Astrocyte of the cerebellum (primary cell): ENCODE measurements at regions not wholly inside any gene's neighbourhood (a gene's known extent, or its start where the extent isn't known, plus 50 kb on each side); places are given as distances from the start of the nearest gene placed in this dataset.

Source experiments
- DNase-seq: peaks from one replicate; pipeline ENCODE4 v3.0.0-alpha.2; 2011; ENCODE audit warnings: low read depth
- H3K4me3 ChIP-seq: 2 replicates; pipeline ENCODE4 v1.5.1; 2011; ENCODE audit warnings: mild to moderate bottlenecking, low read depth, low read length, moderate library complexity
- in situ Hi-C: cut with HindIII; loops from 2 replicates; pipeline ENCODE4 v1.10.0; 2017; ENCODE audit warnings: low sequenced_read_pairs
- TF ChIP-seq, protein P1 (sequence below): IDR thresholded peaks from 2 replicates; pipeline ENCODE4 v1.5.1; 2012; ENCODE audit warnings: low read length, low read depth, moderate library complexity, mild to moderate bottlenecking; ENCODE audit errors: missing control alignments

DNA sequence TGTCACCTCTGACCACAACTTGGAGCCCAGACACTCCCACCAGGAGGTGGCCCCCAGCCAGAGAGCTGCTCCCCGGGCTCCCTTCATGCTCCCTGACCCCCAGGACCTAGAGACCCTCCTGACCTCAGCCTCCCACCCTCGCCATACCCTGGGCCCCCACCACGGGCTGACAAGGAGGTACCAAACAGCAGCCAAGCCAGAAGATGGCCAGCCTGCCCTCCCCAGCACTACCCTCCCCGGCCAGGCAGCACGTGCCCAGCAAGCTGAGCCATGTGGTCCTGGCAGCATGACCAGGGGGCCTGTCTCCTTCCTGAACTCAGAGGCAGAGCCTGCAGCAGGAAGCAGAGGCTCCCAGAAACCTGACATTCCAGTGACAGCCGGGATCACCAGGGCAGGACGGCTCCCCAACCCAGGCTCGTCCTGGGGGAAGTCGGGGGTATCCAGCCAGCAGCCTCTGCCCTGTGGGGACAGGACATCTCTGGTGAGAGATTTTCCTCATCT, 69.4 kb upstream of the GPC1 start:
- no peak overlapping the region for H3K4me3 ChIP-seq
- in situ Hi-C loops = no loop called here
- DNase-seq = no peak
- TF ChIP-seq, protein P1, sequence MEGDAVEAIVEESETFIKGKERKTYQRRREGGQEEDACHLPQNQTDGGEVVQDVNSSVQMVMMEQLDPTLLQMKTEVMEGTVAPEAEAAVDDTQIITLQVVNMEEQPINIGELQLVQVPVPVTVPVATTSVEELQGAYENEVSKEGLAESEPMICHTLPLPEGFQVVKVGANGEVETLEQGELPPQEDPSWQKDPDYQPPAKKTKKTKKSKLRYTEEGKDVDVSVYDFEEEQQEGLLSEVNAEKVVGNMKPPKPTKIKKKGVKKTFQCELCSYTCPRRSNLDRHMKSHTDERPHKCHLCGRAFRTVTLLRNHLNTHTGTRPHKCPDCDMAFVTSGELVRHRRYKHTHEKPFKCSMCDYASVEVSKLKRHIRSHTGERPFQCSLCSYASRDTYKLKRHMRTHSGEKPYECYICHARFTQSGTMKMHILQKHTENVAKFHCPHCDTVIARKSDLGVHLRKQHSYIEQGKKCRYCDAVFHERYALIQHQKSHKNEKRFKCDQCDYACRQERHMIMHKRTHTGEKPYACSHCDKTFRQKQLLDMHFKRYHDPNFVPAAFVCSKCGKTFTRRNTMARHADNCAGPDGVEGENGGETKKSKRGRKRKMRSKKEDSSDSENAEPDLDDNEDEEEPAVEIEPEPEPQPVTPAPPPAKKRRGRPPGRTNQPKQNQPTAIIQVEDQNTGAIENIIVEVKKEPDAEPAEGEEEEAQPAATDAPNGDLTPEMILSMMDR = no peak

DNA sequence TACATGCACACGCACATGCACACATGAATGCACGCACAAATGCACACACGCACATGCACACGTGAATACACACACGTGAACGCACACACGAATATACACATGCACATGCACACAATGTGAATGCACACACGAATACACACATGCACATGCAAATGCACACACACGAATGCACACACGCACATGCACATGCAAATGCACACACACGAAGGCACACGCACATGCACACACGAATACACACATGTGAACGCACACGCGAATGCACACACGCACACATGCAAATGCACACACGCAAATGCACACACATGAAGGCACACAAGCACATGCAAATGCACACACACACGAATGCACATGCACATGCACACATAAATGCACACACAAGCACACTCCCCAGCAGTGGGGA, 68.6 kb upstream of the GPC1 start:
- TF ChIP-seq, protein P1 = no peak
- no peak overlapping the region for H3K4me3 ChIP-seq
- in situ Hi-C loops = no loop called here
- no peak for DNase-seq

DNA sequence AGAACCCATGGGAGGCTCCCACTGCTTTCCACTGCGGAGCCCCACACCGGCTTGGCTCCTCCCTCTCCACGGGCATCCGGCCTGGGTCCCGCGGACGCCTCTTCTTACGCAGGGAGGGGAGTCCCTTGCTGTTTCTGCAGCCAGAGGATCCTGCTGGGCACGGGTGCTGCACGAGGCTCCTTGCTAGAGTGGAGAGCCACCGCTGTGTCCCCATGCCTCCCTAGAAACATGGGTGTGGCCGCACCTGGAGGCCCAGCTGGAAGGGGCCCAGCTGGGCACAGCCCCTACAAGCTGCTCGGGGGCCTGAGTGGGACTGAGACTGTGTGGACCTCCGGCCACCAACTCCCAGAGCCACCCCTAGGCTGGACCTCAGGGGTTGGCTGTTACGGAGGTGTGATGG, 67.7 kb upstream of the GPC1 start:
- TF ChIP-seq, protein P1 = no peak
- DNase-seq = no peak
- H3K4me3 ChIP-seq = no peak overlapping the region
- in situ Hi-C loops = no loop called here

DNA sequence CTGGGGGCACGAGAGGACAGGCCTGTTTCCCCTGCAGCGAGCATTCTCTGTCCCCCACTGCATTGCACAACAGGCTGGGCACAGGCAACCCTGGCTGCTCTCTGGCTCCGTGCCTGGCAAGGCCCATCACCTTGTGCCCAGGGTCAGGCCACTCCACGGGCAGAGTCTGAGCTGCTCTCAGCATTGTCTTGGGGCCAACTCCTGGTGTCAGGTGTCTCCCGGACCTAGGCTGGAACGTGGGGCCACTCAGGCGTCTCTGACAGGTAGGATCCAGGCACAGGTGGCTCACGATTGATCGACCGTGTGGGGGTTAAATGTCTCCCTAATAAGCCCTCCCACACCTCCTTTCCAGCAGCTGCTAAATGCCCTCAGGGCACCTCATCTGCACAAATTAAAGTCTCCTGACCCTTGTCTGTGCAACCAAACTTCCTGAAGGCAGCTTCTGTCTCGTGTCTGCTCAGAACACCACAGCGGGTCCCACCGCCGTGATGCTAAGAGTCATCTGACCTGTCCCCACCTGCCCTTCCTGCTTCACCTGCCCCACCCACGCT, 66.6 kb upstream of the GPC1 start:
- no peak overlapping the region for H3K4me3 ChIP-seq
- in situ Hi-C loops = no loop called here
- DNase-seq = no peak
- TF ChIP-seq, protein P1 = no peak

DNA sequence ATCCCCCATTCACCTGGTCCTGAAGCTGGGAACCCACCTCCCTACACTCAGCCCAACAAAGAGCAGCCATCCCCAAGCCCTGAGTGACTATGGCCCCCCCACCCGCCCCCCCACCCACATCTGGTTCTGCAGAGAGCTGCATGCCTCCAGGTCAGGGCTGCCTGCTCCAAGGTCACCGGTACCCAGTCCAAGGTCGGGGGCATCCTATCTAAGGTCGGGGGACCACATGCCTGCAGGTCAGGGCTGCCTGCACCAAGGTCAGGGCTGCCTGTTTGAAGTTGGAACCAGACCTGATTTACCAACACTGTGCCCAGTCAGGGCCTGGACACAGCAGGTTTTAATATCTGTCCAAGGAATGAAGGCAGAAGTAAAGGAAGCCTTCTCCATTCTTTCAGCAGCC, 66.1 kb upstream of the GPC1 start:
- TF ChIP-seq, protein P1 = no peak
- in situ Hi-C loops = no loop called here
- DNase-seq = no peak
- H3K4me3 ChIP-seq = no peak overlapping the region

DNA sequence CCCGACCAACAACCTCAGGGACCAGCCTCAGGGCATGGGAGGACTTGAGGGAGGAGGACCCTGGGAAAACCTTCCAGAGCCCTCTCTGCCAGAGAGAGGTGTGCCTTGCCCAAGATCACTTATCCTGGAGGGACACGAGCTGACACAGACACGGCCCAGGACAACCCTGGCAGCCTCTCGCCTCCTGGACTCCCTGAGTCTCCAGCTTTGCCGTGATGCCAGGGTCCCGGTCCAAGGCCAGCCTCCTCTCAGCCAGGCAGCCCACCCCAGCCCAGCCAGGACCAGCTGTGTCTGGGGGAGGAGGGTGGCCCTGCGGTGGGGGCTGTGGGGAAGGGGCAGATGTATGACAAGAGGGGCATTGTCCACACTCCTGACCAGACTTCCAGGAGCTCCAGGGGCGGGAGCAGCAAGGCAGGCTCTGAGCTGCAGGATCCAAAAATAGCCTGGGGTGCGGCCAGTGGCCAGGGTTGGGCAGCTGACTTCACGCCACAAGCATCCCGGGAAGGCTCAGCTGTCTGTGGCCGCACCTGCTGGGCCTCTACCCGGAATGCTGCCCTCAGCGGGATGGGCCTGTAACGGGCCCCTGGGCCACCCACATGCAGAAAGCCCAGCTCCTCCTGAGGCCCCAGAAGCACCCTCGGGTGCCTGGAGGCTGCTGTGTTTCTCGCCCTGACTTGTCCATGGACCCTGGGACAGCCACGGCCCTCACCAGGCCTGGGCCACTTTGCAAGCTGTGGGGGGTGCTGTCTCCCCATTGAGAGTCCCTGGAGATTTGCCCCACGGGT, 65.5 kb upstream of the GPC1 start:
- peak; percentile 74 for DNase-seq
- TF ChIP-seq, protein P1 = no peak
- H3K4me3 ChIP-seq = no peak overlapping the region
- in situ Hi-C loops = no loop called here
